Uterus (tissue), 3 donors: ENCODE measurements at regions not wholly inside any gene's neighbourhood (a gene's known extent, or its start where the extent isn't known, plus 50 kb on each side); places are given as distances from the start of the nearest gene placed in this dataset.

Experiments used
- DNase-seq, 2 donors: peaks; one replicate each; pipeline ENCODE4 v3.0.0-alpha.2; 2019 to 2020
- H3K27ac ChIP-seq, 2 donors: fragments of 200-600 bp; sonication (generic); 1 replicate in 1 of 2; 2 replicates in 1 of 2; pipeline ENCODE4 v1.5.1; 2016 to 2018
- H3K27me3 ChIP-seq, 2 donors: fragments of 200-600 bp; sonication (generic); one replicate each; pipeline ENCODE4 v1.5.1; 2018 to 2019; ENCODE audit warnings: control low read depth in 1 of 2
- H3K36me3 ChIP-seq, 2 donors: fragments of 200-600 bp; sonication (generic); one replicate each; pipeline ENCODE4 v1.5.1; 2019; ENCODE audit warnings: control low read depth in 1 of 2
- H3K4me1 ChIP-seq, 2 donors: fragments of 200-600 bp; sonication (generic); one replicate each; pipeline ENCODE4 v1.5.1; 2018 to 2019; ENCODE audit warnings: control low read depth in 1 of 2
- H3K4me3 ChIP-seq, 2 donors: fragments of 200-600 bp; sonication (generic); 1 replicate in 1 of 2; 2 replicates in 1 of 2; pipeline ENCODE4 v1.5.1; 2018 to 2019; ENCODE audit warnings: mild to moderate bottlenecking in 1 of 2
- H3K9me3 ChIP-seq, 2 donors: fragments of 200-600 bp; sonication (generic); one replicate each; pipeline ENCODE4 v1.5.1; 2019; ENCODE audit warnings: control low read depth in 1 of 2
- CTCF ChIP-seq, 4 experiments: fragments of 200-600 bp in 2 of 4; fragments of 450-650 bp in 2 of 4; sonication (generic) in 2 of 4; IDR thresholded peaks; one replicate each; pipeline ENCODE4 v1.5.1; 2016 to 2019; ENCODE audit warnings: antibody characterized with exemption in 4 of 4, mild to moderate bottlenecking in 2 of 4, moderate library complexity in 1 of 4
- POLR2A ChIP-seq, 2 donors: fragments of 450-650 bp; IDR thresholded peaks; one replicate each; pipeline ENCODE4 v1.6.1; 2016; ENCODE audit warnings: antibody characterized with exemption in 2 of 2, mild to moderate bottlenecking in 1 of 2, moderate library complexity in 1 of 2
- intact Hi-C: fragments of 100-400 bp; cut with DNase I; formaldehyde crosslinking; loops from one replicate; pipeline ENCODE4 v1.15.1; 2023; ENCODE audit warnings: low total_unique reads
- donor health status: DM: yes; HTN: yes; CAD: no.

DNA sequence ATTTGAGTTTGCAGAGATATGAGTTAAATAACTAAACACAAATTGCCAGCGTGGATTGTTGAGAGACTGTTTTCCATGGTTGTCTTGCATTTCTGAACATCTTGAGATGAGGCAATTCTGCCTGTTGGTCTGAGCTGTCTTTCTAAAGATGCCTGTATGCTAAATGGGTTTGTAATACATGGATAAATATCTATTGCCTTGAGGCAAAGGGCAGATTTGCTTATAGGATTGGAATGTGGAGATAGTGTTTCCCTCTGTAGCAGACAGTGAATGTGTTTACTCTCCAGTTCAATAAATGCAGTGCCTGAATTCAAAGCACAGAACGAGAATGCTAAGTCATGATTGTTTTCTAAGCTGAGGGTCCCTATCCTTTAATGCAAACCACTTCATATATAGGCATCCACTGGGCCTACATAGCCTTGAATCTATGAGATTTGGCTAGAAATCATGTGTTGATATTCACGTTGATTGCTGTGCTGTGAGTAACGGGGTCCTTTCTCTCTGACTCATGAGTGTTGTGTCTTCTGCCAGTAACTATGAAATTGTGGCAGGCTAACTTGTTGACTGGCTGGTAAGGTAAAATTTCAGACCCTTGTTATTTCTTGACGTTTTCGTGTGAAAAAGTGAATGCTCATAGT lies 2554.8 kb downstream of the PCDH9 start:
- H3K9me3 ChIP-seq, result no peaks in the 10 kb centered on the region
- H3K4me3 ChIP-seq, result no peak overlapping the region
- TF ChIP-seq CTCF (IDR thresholded peaks at IDR 0.05), result no peak
- no peak for TF ChIP-seq POLR2A (IDR thresholded peaks at IDR 0.05)
- H3K27ac ChIP-seq, result no peak overlapping the region
- intact Hi-C loops, result no loop called here
- no peaks in the 10 kb centered on the region for H3K27me3 ChIP-seq
- no peaks in the 10 kb centered on the region for H3K36me3 ChIP-seq
- no peak for DNase-seq
- H3K4me1 ChIP-seq, result no peaks in the 10 kb centered on the region

- H3K36me3 ChIP-seq, result no peaks in the 10 kb centered on the region
- no peak overlapping the region for H3K4me3 ChIP-seq
- TF ChIP-seq CTCF (IDR thresholded peaks at IDR 0.05), result no peak
- no peak for TF ChIP-seq POLR2A (IDR thresholded peaks at IDR 0.05)
- no peak for DNase-seq
- H3K27ac ChIP-seq, result no peak overlapping the region
- no peaks in the 10 kb centered on the region for H3K27me3 ChIP-seq
- H3K4me1 ChIP-seq, result no peaks in the 10 kb centered on the region
- no peaks in the 10 kb centered on the region for H3K9me3 ChIP-seq
- intact Hi-C loops, result no loop called here
Measured at GRCh38 chr13:64674126-64674525, 2556.0 kb downstream of the PCDH9 start.

GRCh38 chr13:64672751-64673150 lies 2557.4 kb downstream of the PCDH9 start:
- H3K27ac ChIP-seq, result no peak overlapping the region
- H3K9me3 ChIP-seq, result no peaks in the 10 kb centered on the region
- no peak for TF ChIP-seq CTCF (IDR thresholded peaks at IDR 0.05)
- no peak for TF ChIP-seq POLR2A (IDR thresholded peaks at IDR 0.05)
- DNase-seq, result no peak
- H3K36me3 ChIP-seq, result no peaks in the 10 kb centered on the region
- no peak overlapping the region for H3K4me3 ChIP-seq
- no peaks in the 10 kb centered on the region for H3K4me1 ChIP-seq
- no peaks in the 10 kb centered on the region for H3K27me3 ChIP-seq
- intact Hi-C loops, result no loop called here

DNA sequence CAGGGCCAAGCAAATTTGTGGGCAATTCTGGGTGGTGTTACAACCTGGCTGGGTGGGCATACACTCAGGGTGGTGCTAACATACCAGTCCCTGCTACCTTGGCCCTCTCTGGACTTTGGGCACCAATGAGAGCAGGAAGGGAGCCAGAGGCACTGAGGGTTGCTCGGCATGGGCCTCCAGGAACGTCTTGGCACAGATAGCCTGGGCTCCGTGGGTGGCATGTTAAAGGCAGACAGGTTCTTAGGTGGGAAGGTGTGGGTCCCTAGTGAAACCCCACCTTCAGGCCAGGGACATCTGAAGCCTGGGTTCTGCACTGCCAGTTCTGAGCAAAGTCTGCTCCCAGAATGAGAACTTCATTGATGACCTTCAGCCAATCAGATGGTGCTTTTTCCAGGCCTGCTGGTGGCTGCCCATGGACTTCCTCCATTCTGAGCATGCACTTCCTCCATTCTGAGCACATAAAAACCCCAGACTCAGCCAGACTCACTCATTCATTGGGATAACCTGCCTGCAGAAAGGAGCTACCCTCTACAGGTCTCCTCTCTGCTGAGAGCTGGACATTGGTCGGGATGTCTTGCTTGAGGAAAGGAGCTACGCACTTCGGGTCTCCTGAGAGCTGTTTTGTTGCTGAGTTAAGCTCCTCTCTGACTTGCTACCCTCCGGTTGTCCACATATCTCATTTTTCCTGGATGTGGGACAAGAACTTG lies 2567.1 kb downstream of the PCDH9 start:
- Histone ChIP-seq H3K36me3 (no peaks in the 10 kb centered on the region), H3K9me3 (no peaks in the 10 kb centered on the region), H3K4me3 (no peak overlapping the region), H3K4me1 (no peaks in the 10 kb centered on the region), H3K27me3 (no peaks in the 10 kb centered on the region), H3K27ac (no peak overlapping the region)
- no peak for DNase-seq
- TF ChIP-seq CTCF (IDR thresholded peaks at IDR 0.05) (no peak), POLR2A (IDR thresholded peaks at IDR 0.05) (no peak)
- intact Hi-C loops, result no loop called here

- no peak for TF ChIP-seq CTCF (IDR thresholded peaks at IDR 0.05)
- no peak for TF ChIP-seq POLR2A (IDR thresholded peaks at IDR 0.05)
- Histone ChIP-seq H3K36me3 (no peaks in the 10 kb centered on the region), H3K27me3 (no peaks in the 10 kb centered on the region), H3K27ac (no peak overlapping the region), H3K4me3 (no peak overlapping the region), H3K4me1 (no peaks in the 10 kb centered on the region), H3K9me3 (no peaks in the 10 kb centered on the region)
- DNase-seq, result no peak
- intact Hi-C loops, result no loop called here
Measured at GRCh38 chr13:64648293-64648692, 2581.8 kb downstream of the PCDH9 start.
